WTC11 (cell line): ENCODE measurements at regions not wholly inside any gene's neighbourhood (a gene's known extent, or its start where the extent isn't known, plus 50 kb on each side); places are given as distances from the start of the nearest gene placed in this dataset.

ENCODE experiments used
- ATAC-seq: fragments of 200-7000 bp; cut with Tn5 transposase; 2 replicates; pipeline ENCODE4 v1.10.0; 2021; ENCODE audit warnings: mild to moderate bottlenecking, moderate library complexity
- CTCF ChIA-PET: fragments of 300-600 bp; sonication (Branson Sonifier 250); formaldehyde crosslinking; loops from one replicate; lab custom pipeline; 2021; ENCODE audit warnings: antibody characterized with exemption; lab: Charles Lee
- POLR2A ChIA-PET: fragments of 350-600 bp; sonication (Branson Sonifier 250); formaldehyde crosslinking; loops from one replicate; lab custom pipeline; 2021; ENCODE audit warnings: antibody characterized with exemption; lab: Charles Lee
- DNase-seq: peaks from one replicate; pipeline ENCODE4 v3.0.0; 2021; ENCODE audit warnings: low spot score
- H3K27ac Mint-ChIP-seq: 2 replicates; pipeline ENCODE4 v1.8.0; 2021; ENCODE audit warnings: mixed read lengths
- H3K27me3 Mint-ChIP-seq: 2 replicates; pipeline ENCODE4 v1.8.0; 2021; ENCODE audit warnings: low read depth, mild to moderate bottlenecking, moderate library complexity, mixed read lengths
- H3K36me3 Mint-ChIP-seq: 2 replicates; pipeline ENCODE4 v1.8.0; 2021; ENCODE audit warnings: mixed read lengths
- H3K4me1 Mint-ChIP-seq: 2 replicates; pipeline ENCODE4 v1.8.0; 2022; ENCODE audit warnings: mixed read lengths
- H3K4me3 Mint-ChIP-seq: 2 replicates; pipeline ENCODE4 v1.8.0; 2021; ENCODE audit warnings: mild to moderate bottlenecking, moderate library complexity, mixed read lengths
- H3K9me3 Mint-ChIP-seq: 2 replicates; pipeline ENCODE4 v1.8.0; 2021; ENCODE audit warnings: mixed read lengths
- CREB1 ChIP-seq: sonication (generic); formaldehyde crosslinking; IDR thresholded peaks from 2 replicates; pipeline ENCODE4 v1.8.0; 2023; ENCODE audit warnings: mild to moderate bottlenecking, missing genetic modification reagents
- CREM ChIP-seq: sonication (generic); formaldehyde crosslinking; IDR thresholded peaks from 2 replicates; pipeline ENCODE4 v1.8.1; 2022; ENCODE audit warnings: mild to moderate bottlenecking, missing genetic modification reagents, moderate library complexity
- ELF4 ChIP-seq: sonication (generic); formaldehyde crosslinking; IDR thresholded peaks from 2 replicates; pipeline ENCODE4 v1.8.1; 2022; ENCODE audit warnings: low read depth, mild to moderate bottlenecking, moderate library complexity, missing genetic modification reagents
- FOXJ3 ChIP-seq: sonication (generic); formaldehyde crosslinking; IDR thresholded peaks from 2 replicates; pipeline ENCODE4 v1.9.0; 2021; ENCODE audit warnings: missing genetic modification reagents, mild to moderate bottlenecking, borderline replicate concordance
- FOXP1 ChIP-seq: sonication (generic); formaldehyde crosslinking; IDR thresholded peaks from 2 replicates; pipeline ENCODE4 v1.8.0; 2022; ENCODE audit warnings: missing genetic modification reagents, mild to moderate bottlenecking, moderate library complexity, borderline replicate concordance
- KAT7 ChIP-seq: sonication (generic); formaldehyde crosslinking; IDR thresholded peaks from 2 replicates; pipeline ENCODE4 v1.8.1; 2023; ENCODE audit warnings: missing genetic modification reagents, mild to moderate bottlenecking, borderline replicate concordance
- NFE2L1 ChIP-seq: sonication (generic); formaldehyde crosslinking; IDR thresholded peaks from 2 replicates; pipeline ENCODE4 v1.8.1; 2023; ENCODE audit warnings: missing genetic modification reagents
- NFYB ChIP-seq: sonication (generic); formaldehyde crosslinking; conservative IDR thresholded peaks from 2 replicates; pipeline ENCODE4 v1.8.0; 2022; ENCODE audit warnings: low read depth, missing genetic modification reagents
- NR3C1 ChIP-seq: sonication (generic); formaldehyde crosslinking; conservative IDR thresholded peaks from 2 replicates; pipeline ENCODE4 v1.8.1; 2023; ENCODE audit warnings: low read depth, mild to moderate bottlenecking, missing genetic modification reagents
- OVOL2 ChIP-seq: fragments of 250-450 bp; sonication (Bioruptor Pico); IDR thresholded peaks from 2 replicates; pipeline ENCODE4 v1.9.0; 2021; ENCODE audit warnings: mild to moderate bottlenecking, borderline replicate concordance
- SMAD3 ChIP-seq: sonication (generic); formaldehyde crosslinking; IDR thresholded peaks from 2 replicates; pipeline ENCODE4 v1.8.0; 2022; ENCODE audit warnings: missing genetic modification reagents, mild to moderate bottlenecking, borderline replicate concordance
- SMAD4 ChIP-seq: sonication (generic); formaldehyde crosslinking; IDR thresholded peaks from 2 replicates; pipeline ENCODE4 v1.8.0; 2022; ENCODE audit warnings: mild to moderate bottlenecking, missing genetic modification reagents
- TEAD4 ChIP-seq: sonication (generic); formaldehyde crosslinking; IDR thresholded peaks from 2 replicates; pipeline ENCODE4 v1.8.0; 2022; ENCODE audit warnings: mild to moderate bottlenecking, missing genetic modification reagents
- ZNF219 ChIP-seq: sonication (generic); formaldehyde crosslinking; IDR thresholded peaks from 2 replicates; pipeline ENCODE4 v1.8.0; 2023; ENCODE audit warnings: missing genetic modification reagents, mild to moderate bottlenecking, borderline replicate concordance
- ZNF423 ChIP-seq: fragments of 250-450 bp; sonication (Bioruptor Pico); IDR thresholded peaks from 2 replicates; pipeline ENCODE4 v2.1.2; 2022; ENCODE audit warnings: mild to moderate bottlenecking, moderate library complexity
- TF ChIP-seq, protein P1 (sequence below): sonication (generic); formaldehyde crosslinking; conservative IDR thresholded peaks from 2 replicates; pipeline ENCODE4 v1.8.1; 2022; ENCODE audit warnings: mild to moderate bottlenecking, missing genetic modification reagents
- TF ChIP-seq, protein P2 (sequence below): sonication (generic); formaldehyde crosslinking; IDR thresholded peaks from 2 replicates; pipeline ENCODE4 v1.8.1; 2023; ENCODE audit warnings: mild to moderate bottlenecking, moderate library complexity, missing genetic modification reagents
- TF ChIP-seq, protein P3 (sequence below): fragments of 250-450 bp; sonication (Bioruptor Pico); IDR thresholded peaks from 2 replicates; pipeline ENCODE4 v1.9.0; 2021; ENCODE audit warnings: mild to moderate bottlenecking
- TF ChIP-seq, protein P4 (sequence below): sonication (generic); formaldehyde crosslinking; IDR thresholded peaks from 2 replicates; pipeline ENCODE4 v1.8.1; 2023; ENCODE audit warnings: mild to moderate bottlenecking, missing genetic modification reagents
- TF ChIP-seq, protein P5 (sequence below): sonication (generic); formaldehyde crosslinking; IDR thresholded peaks from 2 replicates; pipeline ENCODE4 v1.8.1; 2023; ENCODE audit warnings: mild to moderate bottlenecking, missing genetic modification reagents
- TF ChIP-seq, protein P6 (sequence below): fragments of 250-450 bp; sonication (Bioruptor Pico); conservative IDR thresholded peaks from 2 replicates; pipeline ENCODE4 v1.9.0; 2021; ENCODE audit warnings: mild to moderate bottlenecking
- TF ChIP-seq, protein P7 (sequence below): sonication (generic); formaldehyde crosslinking; IDR thresholded peaks from 2 replicates; pipeline ENCODE4 v1.8.1; 2023; ENCODE audit warnings: mild to moderate bottlenecking, missing genetic modification reagents, moderate library complexity

DNA sequence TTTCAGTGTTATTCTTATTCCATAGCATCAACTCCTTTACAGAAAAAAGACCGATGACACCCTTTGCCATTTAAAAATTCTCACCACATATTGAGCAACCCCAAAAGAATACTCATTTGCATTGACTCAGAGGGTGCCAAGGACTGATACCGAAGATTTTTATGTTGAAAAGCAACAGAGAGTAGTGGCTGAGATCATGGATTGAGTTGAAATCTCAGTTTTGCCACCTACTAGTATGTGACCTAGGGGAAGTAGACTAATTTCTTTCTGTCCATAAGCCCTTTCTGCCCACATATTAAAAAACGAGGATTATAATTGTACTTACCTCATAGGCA, 313.9 kb upstream of the SATB1 start:
- no peak overlapping the region for H3K4me3 Mint-ChIP-seq
- DNase-seq (no peak), ATAC-seq (no peak)
- CTCF ChIA-PET = no interaction called here
- TF ChIP-seq NFE2L1 (CRISPR knock-in tag) = no peak
- no peak for TF ChIP-seq CREB1 (CRISPR knock-in tag)
- TF ChIP-seq, protein P1, sequence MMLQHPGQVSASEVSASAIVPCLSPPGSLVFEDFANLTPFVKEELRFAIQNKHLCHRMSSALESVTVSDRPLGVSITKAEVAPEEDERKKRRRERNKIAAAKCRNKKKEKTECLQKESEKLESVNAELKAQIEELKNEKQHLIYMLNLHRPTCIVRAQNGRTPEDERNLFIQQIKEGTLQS (CRISPR knock-in tag) = no peak
- no peak for TF ChIP-seq FOXP1 (CRISPR knock-in tag)
- TF ChIP-seq, protein P2, sequence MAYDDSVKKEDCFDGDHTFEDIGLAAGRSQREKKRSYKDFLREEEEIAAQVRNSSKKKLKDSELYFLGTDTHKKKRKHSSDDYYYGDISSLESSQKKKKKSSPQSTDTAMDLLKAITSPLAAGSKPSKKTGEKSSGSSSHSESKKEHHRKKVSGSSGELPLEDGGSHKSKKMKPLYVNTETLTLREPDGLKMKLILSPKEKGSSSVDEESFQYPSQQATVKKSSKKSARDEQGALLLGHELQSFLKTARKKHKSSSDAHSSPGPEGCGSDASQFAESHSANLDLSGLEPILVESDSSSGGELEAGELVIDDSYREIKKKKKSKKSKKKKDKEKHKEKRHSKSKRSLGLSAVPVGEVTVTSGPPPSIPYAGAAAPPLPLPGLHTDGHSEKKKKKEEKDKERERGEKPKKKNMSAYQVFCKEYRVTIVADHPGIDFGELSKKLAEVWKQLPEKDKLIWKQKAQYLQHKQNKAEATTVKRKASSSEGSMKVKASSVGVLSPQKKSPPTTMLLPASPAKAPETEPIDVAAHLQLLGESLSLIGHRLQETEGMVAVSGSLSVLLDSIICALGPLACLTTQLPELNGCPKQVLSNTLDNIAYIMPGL (CRISPR knock-in tag) = no peak
- TF ChIP-seq FOXJ3 (CRISPR knock-in tag) = no peak
- no peak for TF ChIP-seq NR3C1 (CRISPR knock-in tag)
- no peak for TF ChIP-seq NFYB (CRISPR knock-in tag)
- TF ChIP-seq OVOL2 (CRISPR knock-in tag) = no peak
- TF ChIP-seq SMAD4 (CRISPR knock-in tag) = no peak
- TF ChIP-seq KAT7 (CRISPR knock-in tag) = no peak
- TF ChIP-seq, protein P3, sequence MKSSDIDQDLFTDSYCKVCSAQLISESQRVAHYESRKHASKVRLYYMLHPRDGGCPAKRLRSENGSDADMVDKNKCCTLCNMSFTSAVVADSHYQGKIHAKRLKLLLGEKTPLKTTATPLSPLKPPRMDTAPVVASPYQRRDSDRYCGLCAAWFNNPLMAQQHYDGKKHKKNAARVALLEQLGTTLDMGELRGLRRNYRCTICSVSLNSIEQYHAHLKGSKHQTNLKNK = no peak
- TF ChIP-seq TEAD4 (CRISPR knock-in tag) = no peak
- TF ChIP-seq, protein P4, sequence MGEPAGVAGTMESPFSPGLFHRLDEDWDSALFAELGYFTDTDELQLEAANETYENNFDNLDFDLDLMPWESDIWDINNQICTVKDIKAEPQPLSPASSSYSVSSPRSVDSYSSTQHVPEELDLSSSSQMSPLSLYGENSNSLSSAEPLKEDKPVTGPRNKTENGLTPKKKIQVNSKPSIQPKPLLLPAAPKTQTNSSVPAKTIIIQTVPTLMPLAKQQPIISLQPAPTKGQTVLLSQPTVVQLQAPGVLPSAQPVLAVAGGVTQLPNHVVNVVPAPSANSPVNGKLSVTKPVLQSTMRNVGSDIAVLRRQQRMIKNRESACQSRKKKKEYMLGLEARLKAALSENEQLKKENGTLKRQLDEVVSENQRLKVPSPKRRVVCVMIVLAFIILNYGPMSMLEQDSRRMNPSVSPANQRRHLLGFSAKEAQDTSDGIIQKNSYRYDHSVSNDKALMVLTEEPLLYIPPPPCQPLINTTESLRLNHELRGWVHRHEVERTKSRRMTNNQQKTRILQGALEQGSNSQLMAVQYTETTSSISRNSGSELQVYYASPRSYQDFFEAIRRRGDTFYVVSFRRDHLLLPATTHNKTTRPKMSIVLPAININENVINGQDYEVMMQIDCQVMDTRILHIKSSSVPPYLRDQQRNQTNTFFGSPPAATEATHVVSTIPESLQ (CRISPR knock-in tag) = no peak
- TF ChIP-seq, protein P5, sequence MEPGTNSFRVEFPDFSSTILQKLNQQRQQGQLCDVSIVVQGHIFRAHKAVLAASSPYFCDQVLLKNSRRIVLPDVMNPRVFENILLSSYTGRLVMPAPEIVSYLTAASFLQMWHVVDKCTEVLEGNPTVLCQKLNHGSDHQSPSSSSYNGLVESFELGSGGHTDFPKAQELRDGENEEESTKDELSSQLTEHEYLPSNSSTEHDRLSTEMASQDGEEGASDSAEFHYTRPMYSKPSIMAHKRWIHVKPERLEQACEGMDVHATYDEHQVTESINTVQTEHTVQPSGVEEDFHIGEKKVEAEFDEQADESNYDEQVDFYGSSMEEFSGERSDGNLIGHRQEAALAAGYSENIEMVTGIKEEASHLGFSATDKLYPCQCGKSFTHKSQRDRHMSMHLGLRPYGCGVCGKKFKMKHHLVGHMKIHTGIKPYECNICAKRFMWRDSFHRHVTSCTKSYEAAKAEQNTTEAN = no peak
- TF ChIP-seq ELF4 (CRISPR knock-in tag) = no peak
- TF ChIP-seq, protein P6, sequence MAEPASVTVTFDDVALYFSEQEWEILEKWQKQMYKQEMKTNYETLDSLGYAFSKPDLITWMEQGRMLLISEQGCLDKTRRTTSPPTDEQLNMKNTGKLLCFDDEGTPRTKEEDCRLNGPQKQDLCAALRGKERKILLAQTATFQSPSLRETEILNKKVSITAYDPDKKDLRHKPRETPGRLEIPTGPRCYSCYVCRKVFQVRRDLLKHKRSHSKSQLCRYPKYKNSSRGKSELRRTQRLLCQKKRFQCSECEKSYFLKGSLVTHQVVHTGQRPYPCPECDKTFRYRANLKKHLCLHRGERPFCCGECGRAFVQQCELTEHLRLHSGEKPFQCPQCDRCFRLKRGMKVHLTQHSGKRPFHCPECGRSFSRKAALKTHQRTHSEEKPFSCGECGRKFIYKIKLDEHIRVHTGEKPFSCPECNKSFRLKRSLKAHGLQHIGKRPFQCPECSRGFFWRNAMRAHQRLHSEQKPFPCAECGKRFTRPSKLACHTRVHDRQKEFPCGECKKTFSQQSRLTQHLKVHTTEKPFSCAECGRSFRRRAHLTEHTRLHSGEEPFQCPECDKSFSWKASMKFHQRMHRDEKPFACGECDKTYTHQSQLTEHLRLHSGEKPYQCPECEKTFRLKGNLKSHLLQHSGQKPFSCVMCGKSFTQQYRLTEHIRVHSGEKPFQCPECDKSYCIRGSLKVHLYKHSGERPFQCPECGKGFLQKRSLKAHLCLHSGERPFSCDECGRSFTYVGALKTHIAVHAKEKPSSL = no peak
- H3K27me3 Mint-ChIP-seq = no peaks in the 10 kb centered on the region
- POLR2A ChIA-PET = no interaction called here
- peaks cover 5% of the 10 kb centered on the region for H3K4me1 Mint-ChIP-seq
- no peaks in the 10 kb centered on the region for H3K36me3 Mint-ChIP-seq
- no peak overlapping the region for H3K27ac Mint-ChIP-seq
- no peaks in the 10 kb centered on the region for H3K9me3 Mint-ChIP-seq

DNA sequence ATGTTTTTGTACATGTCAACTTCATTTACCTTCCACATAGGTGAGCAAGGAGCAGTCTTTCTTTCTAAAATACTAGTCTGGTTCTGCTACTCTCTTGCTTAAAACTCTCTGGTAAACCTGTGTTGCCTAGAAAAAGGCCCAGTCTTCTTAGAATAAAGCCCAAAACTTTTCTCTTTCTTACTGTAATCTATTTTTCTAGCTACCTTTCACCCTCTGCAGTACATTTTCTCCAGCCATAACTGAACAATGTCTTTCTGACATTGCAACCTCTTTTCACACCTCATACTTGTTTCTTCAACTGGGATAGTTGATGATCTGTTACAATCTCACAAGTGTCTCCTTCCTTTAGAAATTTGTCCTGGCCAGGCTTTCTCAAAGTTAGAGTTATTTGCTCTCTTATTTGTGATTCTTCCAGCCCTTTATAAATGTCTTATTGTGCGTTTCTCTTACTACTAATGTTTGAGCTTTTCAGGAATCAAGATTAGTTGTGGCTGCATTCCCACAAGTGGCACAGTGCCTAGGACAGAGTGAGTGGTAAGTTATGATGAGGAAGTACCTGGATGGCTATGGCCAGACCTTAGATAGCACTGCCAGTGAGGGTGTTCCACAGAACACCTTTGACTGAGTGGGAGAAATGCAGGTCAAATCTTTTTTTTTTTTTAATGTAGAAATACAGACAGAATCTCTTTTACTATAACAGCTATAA, 313.4 kb upstream of the SATB1 start:
- ATAC-seq (no peak), DNase-seq (no peak)
- CTCF ChIA-PET = no interaction called here
- H3K27me3 Mint-ChIP-seq = no peaks in the 10 kb centered on the region
- no peaks in the 10 kb centered on the region for H3K36me3 Mint-ChIP-seq
- H3K4me1 Mint-ChIP-seq = peaks cover 5% of the 10 kb centered on the region
- TF ChIP-seq SMAD3 (no peak), CREB1 (CRISPR knock-in tag) (no peak), ZNF423 (CRISPR knock-in tag) (no peak), CREM (CRISPR knock-in tag) (no peak), ZNF219 (CRISPR knock-in tag) (no peak)
- TF ChIP-seq, protein P7, sequence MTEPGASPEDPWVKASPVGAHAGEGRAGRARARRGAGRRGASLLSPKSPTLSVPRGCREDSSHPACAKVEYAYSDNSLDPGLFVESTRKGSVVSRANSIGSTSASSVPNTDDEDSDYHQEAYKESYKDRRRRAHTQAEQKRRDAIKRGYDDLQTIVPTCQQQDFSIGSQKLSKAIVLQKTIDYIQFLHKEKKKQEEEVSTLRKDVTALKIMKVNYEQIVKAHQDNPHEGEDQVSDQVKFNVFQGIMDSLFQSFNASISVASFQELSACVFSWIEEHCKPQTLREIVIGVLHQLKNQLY = no peak
- H3K27ac Mint-ChIP-seq = no peak overlapping the region
- H3K4me3 Mint-ChIP-seq = no peak overlapping the region
- POLR2A ChIA-PET = no interaction called here
- H3K9me3 Mint-ChIP-seq = no peaks in the 10 kb centered on the region
